ENCODE measurements at regions not wholly inside any gene's neighbourhood (a gene's known extent, or its start where the extent isn't known, plus 50 kb on each side); places are given as distances from the start of the nearest gene placed in this dataset.

DNA sequence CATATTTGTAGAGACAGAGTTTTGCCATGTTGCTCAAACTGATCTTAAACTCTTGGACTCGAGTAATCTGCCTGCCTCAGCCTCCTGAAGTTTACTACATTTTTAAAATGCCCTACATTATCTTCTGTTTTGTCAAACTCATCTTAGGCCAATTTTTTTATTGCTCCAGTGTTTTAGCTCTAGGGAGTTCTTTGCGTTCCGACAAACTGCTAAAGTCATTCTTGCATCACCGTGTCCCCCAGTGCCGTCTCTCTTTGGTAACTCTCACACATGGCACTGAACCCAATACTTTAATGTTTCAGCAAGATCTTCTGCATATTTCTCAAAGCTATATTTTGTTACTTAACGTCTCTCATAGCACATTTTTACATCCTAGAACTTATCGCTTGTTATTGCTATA lies 440.9 kb upstream of the NRXN1 start:
- no peaks in the 10 kb centered on the region for H3K36me3 ChIP-seq
- no peak overlapping the region for H3K27ac ChIP-seq
- no peaks in the 10 kb centered on the region for H3K4me1 ChIP-seq
- ATAC-seq (ENCODE audit: low FRiP score in 2 of 2), result no peak
- WGBS, 2 donors, result 82 to 89% methylated on average over 7 of the region's 7 CpGs
- no peak overlapping the region for H3K4me3 ChIP-seq
- no peaks in the 10 kb centered on the region for H3K27me3 ChIP-seq
- no peak for TF ChIP-seq POLR2A (IDR thresholded peaks at IDR 0.05)
- no peak for TF ChIP-seq POLR2AphosphoS5 (IDR thresholded peaks at IDR 0.05)
- TF ChIP-seq, protein P1, sequence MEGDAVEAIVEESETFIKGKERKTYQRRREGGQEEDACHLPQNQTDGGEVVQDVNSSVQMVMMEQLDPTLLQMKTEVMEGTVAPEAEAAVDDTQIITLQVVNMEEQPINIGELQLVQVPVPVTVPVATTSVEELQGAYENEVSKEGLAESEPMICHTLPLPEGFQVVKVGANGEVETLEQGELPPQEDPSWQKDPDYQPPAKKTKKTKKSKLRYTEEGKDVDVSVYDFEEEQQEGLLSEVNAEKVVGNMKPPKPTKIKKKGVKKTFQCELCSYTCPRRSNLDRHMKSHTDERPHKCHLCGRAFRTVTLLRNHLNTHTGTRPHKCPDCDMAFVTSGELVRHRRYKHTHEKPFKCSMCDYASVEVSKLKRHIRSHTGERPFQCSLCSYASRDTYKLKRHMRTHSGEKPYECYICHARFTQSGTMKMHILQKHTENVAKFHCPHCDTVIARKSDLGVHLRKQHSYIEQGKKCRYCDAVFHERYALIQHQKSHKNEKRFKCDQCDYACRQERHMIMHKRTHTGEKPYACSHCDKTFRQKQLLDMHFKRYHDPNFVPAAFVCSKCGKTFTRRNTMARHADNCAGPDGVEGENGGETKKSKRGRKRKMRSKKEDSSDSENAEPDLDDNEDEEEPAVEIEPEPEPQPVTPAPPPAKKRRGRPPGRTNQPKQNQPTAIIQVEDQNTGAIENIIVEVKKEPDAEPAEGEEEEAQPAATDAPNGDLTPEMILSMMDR (IDR thresholded peaks at IDR 0.05), result no peak
- TF ChIP-seq EP300 (IDR thresholded peaks at IDR 0.05), result no peak
- no peak for DNase-seq
- no peaks in the 10 kb centered on the region for H3K9me3 ChIP-seq

DNA sequence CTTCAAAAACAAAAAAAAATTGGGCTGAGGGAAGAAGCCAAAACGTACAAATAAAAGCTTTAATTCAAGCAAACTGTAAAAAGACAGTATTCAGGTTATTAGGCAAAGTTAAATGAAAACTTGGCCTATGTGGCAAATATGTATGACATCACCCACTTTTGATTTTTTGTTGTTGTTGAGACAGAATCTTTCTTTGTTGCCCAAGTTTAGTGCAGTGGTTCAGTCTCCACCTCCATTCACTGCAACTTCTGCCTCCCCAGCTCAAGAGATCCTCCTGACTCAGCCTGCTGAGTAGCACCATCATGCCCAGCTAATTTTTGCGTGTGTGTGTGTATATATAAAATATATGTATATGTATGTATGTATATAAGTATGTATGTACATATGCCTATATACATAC lies 440.4 kb upstream of the NRXN1 start:
- ATAC-seq (ENCODE audit: low FRiP score in 2 of 2), result no peak
- WGBS, 2 donors, result 68 to 74% methylated on average over 2 of the region's 2 CpGs

DNA sequence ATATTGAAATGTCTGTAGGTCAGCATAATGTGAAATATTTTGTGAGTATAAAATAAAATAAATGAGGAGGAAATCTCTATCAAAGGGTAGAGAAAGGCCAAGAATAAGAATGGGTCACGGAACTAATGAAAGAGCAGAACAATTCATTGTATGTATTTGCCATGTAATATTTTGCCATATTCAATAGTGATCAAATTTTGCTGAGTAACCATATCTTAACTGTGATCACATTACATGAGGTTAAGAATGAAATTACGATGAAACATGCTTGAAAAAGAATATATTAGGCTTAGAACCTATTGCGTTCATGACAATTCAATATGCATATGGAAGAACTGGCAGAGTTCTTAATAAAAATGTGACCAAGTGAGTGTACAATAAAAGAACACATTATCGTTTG lies 437.2 kb upstream of the NRXN1 start:
- H3K4me3 ChIP-seq, result no peak overlapping the region
- DNase-seq (no peak), ATAC-seq (ENCODE audit: low FRiP score in 2 of 2) (no peak)
- H3K9me3 ChIP-seq, result no peaks in the 10 kb centered on the region
- 89 to 90% methylated on average over 4 of the region's 4 CpGs for WGBS, 2 donors
- H3K36me3 ChIP-seq, result no peaks in the 10 kb centered on the region
- no peaks in the 10 kb centered on the region for H3K27me3 ChIP-seq
- H3K27ac ChIP-seq, result no peak overlapping the region
- TF ChIP-seq EP300 (IDR thresholded peaks at IDR 0.05) (no peak), POLR2AphosphoS5 (IDR thresholded peaks at IDR 0.05) (no peak), POLR2A (IDR thresholded peaks at IDR 0.05) (no peak)
- TF ChIP-seq, protein P1 (IDR thresholded peaks at IDR 0.05), result no peak
- no peaks in the 10 kb centered on the region for H3K4me1 ChIP-seq

More for the DNA sequence above, 440.4 kb upstream of the NRXN1 start:
- no peak for DNase-seq
- Histone ChIP-seq H3K27me3 (no peaks in the 10 kb centered on the region), H3K4me3 (no peak overlapping the region), H3K27ac (no peak overlapping the region), H3K4me1 (no peaks in the 10 kb centered on the region), H3K36me3 (no peaks in the 10 kb centered on the region), H3K9me3 (no peaks in the 10 kb centered on the region)
- TF ChIP-seq POLR2A (IDR thresholded peaks at IDR 0.05) (no peak), EP300 (IDR thresholded peaks at IDR 0.05) (no peak), POLR2AphosphoS5 (IDR thresholded peaks at IDR 0.05) (no peak)
- TF ChIP-seq, protein P1 (IDR thresholded peaks at IDR 0.05), result no peak

DNA sequence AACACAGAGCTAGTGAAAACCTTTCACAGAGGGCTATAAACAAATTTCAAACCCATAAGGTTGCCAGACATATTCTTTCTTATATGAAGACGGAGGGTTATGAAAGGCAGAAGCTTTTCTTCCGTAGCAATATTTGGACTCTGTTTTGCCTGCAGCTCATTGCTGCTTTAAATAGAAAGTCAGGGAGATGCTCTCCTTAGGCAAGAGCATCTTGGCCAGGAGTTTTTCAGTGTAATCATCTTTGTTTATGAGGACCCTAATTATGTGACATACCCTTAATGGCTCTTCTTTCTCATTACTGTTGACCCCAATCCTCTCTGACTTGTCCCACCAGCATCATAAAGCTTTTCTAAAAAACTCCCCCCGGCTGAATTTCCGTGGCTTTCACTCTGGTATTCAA lies 433.4 kb upstream of the NRXN1 start:
- no peak for ATAC-seq (ENCODE audit: low FRiP score in 2 of 2)
- no peak for DNase-seq
- TF ChIP-seq EP300 (IDR thresholded peaks at IDR 0.05), result no peak
- no peak for TF ChIP-seq POLR2A (IDR thresholded peaks at IDR 0.05)
- no peak for TF ChIP-seq POLR2AphosphoS5 (IDR thresholded peaks at IDR 0.05)
- TF ChIP-seq, protein P1 (IDR thresholded peaks at IDR 0.05), result no peak

DNA sequence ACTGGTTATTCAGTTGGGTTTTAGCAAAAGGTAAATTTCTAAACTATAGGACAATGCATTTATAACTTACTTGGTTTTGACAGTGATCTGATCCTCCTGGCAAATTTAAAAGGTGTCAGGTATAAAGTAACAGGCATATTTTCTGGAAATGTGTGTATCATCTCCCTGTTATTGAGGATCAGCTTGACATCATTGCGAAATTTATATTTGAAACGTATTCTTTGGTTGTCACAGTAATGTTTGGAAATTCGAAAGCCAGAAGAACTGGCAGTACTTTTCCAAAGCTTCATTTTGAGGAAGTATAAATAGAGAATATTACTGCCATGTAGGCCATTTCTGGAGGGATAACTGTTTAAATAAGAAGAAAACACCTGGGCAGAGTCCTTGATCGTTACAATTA lies 422.2 kb upstream of the NRXN1 start:
- Histone ChIP-seq H3K27ac (no peak overlapping the region), H3K9me3 (no peaks in the 10 kb centered on the region), H3K27me3 (no peaks in the 10 kb centered on the region), H3K4me3 (no peak overlapping the region), H3K36me3 (no peaks in the 10 kb centered on the region), H3K4me1 (no peaks in the 10 kb centered on the region)
- DNase-seq (no peak), ATAC-seq (ENCODE audit: low FRiP score in 2 of 2) (no peak)
- WGBS, 2 donors, result 73 to 77% methylated on average over 4 of the region's 4 CpGs
- TF ChIP-seq POLR2AphosphoS5 (IDR thresholded peaks at IDR 0.05), result no peak
- no peak for TF ChIP-seq POLR2A (IDR thresholded peaks at IDR 0.05)
- no peak for TF ChIP-seq EP300 (IDR thresholded peaks at IDR 0.05)
- TF ChIP-seq, protein P1 (IDR thresholded peaks at IDR 0.05), result no peak

More for the DNA sequence above, 433.4 kb upstream of the NRXN1 start:
- Histone ChIP-seq H3K4me3 (no peak overlapping the region), H3K4me1 (no peaks in the 10 kb centered on the region), H3K27ac (no peak overlapping the region), H3K9me3 (no peaks in the 10 kb centered on the region), H3K27me3 (no peaks in the 10 kb centered on the region), H3K36me3 (no peaks in the 10 kb centered on the region)
- WGBS, 2 donors, result 56 to 60% methylated on average over 4 of the region's 4 CpGs
